Endodermal cell (in vitro differentiated cells): ENCODE measurements at regions not wholly inside any gene's neighbourhood (a gene's known extent, or its start where the extent isn't known, plus 50 kb on each side); places are given as distances from the start of the nearest gene placed in this dataset.

ENCODE experiments used
- DNase-seq: peaks from one replicate; pipeline ENCODE4 v3.0.0-alpha.2; 2017
- H3K27ac ChIP-seq: 2 replicates; pipeline ENCODE4 v1.5.1; 2013; ENCODE audit warnings: mild to moderate bottlenecking, low read depth, low read length, moderate library complexity
- H3K27me3 ChIP-seq: 2 replicates; pipeline ENCODE4 v1.6.1; 2013; ENCODE audit warnings: mild to moderate bottlenecking, low read length, moderate library complexity; ENCODE audit not compliant: insufficient read depth, control insufficient read depth, poor library complexity, severe bottlenecking
- H3K36me3 ChIP-seq: 2 replicates; pipeline ENCODE4 v1.7.0; 2013; ENCODE audit warnings: mild to moderate bottlenecking, low read length, moderate library complexity; ENCODE audit not compliant: control insufficient read depth, insufficient read depth
- H3K4me1 ChIP-seq: one replicate; pipeline ENCODE4 v1.7.0; 2013; ENCODE audit warnings: low read length; ENCODE audit not compliant: control insufficient read depth, insufficient read depth
- H3K4me3 ChIP-seq: 2 replicates; pipeline ENCODE4 v1.5.1; 2013; ENCODE audit warnings: mild to moderate bottlenecking, low read length, moderate library complexity
- H3K9ac ChIP-seq: 2 replicates; pipeline ENCODE4 v1.6.1; 2013; ENCODE audit warnings: mild to moderate bottlenecking, low read length, moderate library complexity; ENCODE audit not compliant: poor library complexity, severe bottlenecking; ENCODE audit errors: extremely low read depth
- H3K9me3 ChIP-seq: 2 replicates; pipeline ENCODE4 v1.6.1; 2013; ENCODE audit warnings: mild to moderate bottlenecking, low read length, moderate library complexity; ENCODE audit not compliant: control insufficient read depth
- H3K27ac Mint-ChIP-seq: 2 replicates; pipeline ENCODE4 v1.8.0; 2020; ENCODE audit warnings: mixed read lengths
- H3K27me3 Mint-ChIP-seq: 2 replicates; pipeline ENCODE4 v1.8.0; 2021; ENCODE audit warnings: mild to moderate bottlenecking, mixed read lengths; ENCODE audit not compliant: insufficient read depth
- H3K36me3 Mint-ChIP-seq: 2 replicates; pipeline ENCODE4 v1.8.0; 2020; ENCODE audit warnings: low read depth, mixed read lengths
- H3K4me1 Mint-ChIP-seq: 2 replicates; pipeline ENCODE4 v1.8.0; 2020; ENCODE audit warnings: mixed read lengths
- H3K4me3 Mint-ChIP-seq: 2 replicates; pipeline ENCODE4 v1.8.0; 2020; ENCODE audit warnings: mild to moderate bottlenecking, moderate library complexity, mixed read lengths
- H3K9me3 Mint-ChIP-seq: 2 replicates; pipeline ENCODE4 v1.8.0; 2020; ENCODE audit warnings: mild to moderate bottlenecking, mixed read lengths
- CTCF ChIP-seq: fragments of 200-600 bp; sonication (generic); conservative IDR thresholded peaks from 2 replicates; pipeline ENCODE4 v1.5.0; 2021; ENCODE audit warnings: antibody characterized with exemption, mild to moderate bottlenecking
- WGBS, 2 experiments: methylation state at CpG; one replicate each; pipeline versions ENCODE4 v1.1.5 to v1.1.7; 2013; ENCODE audit warnings: missing lambda C conversion rate in 2 of 2, mixed read lengths in 1 of 2; ENCODE audit not compliant: insufficient coverage in 1 of 2, insufficient read length in 1 of 2; 5-methylcytosine and 5-hydroxymethylcytosine counted together

- no peaks in the 10 kb centered on the region for H3K27me3 ChIP-seq
- DNase-seq = no peak
- H3K4me1 ChIP-seq = no peaks in the 10 kb centered on the region
- Mint-ChIP-seq H3K9me3 (no peaks in the 10 kb centered on the region), H3K4me3 (no peak overlapping the region), H3K4me1 (no peaks in the 10 kb centered on the region), H3K36me3 (no peaks in the 10 kb centered on the region), H3K27ac (no peak overlapping the region), H3K27me3 (no peaks in the 10 kb centered on the region)
- no peaks in the 10 kb centered on the region for H3K9me3 ChIP-seq
- 92 to 96% methylated on average over 2 to 4 of the region's 4 CpGs for WGBS, 2 experiments
- H3K27ac ChIP-seq = no peak overlapping the region
- TF ChIP-seq CTCF = no peak
- no peak overlapping the region for H3K4me3 ChIP-seq
- H3K9ac ChIP-seq = no peak overlapping the region
- no peaks in the 10 kb centered on the region for H3K36me3 ChIP-seq
These were observed 202.8 kb upstream of the PRSS1 start for GRCh38 chr7:142546452-142546851.

GRCh38 chr7:142542942-142543341 lies 206.3 kb upstream of the PRSS1 start:
- no peak for DNase-seq
- H3K36me3 ChIP-seq = no peaks in the 10 kb centered on the region
- H3K27me3 Mint-ChIP-seq = no peaks in the 10 kb centered on the region
- 81 to 83% methylated on average over 1 to 2 of the region's 2 CpGs for WGBS, 2 experiments
- H3K27ac ChIP-seq = no peak overlapping the region
- no peaks in the 10 kb centered on the region for H3K9me3 Mint-ChIP-seq
- H3K36me3 Mint-ChIP-seq = no peaks in the 10 kb centered on the region
- H3K27me3 ChIP-seq = no peaks in the 10 kb centered on the region
- no peak overlapping the region for H3K4me3 Mint-ChIP-seq
- no peak overlapping the region for H3K27ac Mint-ChIP-seq
- H3K4me3 ChIP-seq = no peak overlapping the region
- H3K9ac ChIP-seq = no peak overlapping the region
- no peaks in the 10 kb centered on the region for H3K4me1 ChIP-seq
- TF ChIP-seq CTCF = no peak
- H3K4me1 Mint-ChIP-seq = no peaks in the 10 kb centered on the region
- no peaks in the 10 kb centered on the region for H3K9me3 ChIP-seq

GRCh38 chr7:142542105-142542504 lies 207.2 kb upstream of the PRSS1 start:
- TF ChIP-seq CTCF = no peak
- no peak overlapping the region for H3K27ac ChIP-seq
- no peaks in the 10 kb centered on the region for H3K27me3 Mint-ChIP-seq
- H3K27ac Mint-ChIP-seq = no peak overlapping the region
- 92% methylated on average over 1 of the region's 1 CpG; no CpG with 5 or more reads in 1 of the 2 experiments for WGBS, 2 experiments
- H3K9ac ChIP-seq = no peak overlapping the region
- no peaks in the 10 kb centered on the region for H3K4me1 ChIP-seq
- no peak overlapping the region for H3K4me3 ChIP-seq
- H3K36me3 ChIP-seq = no peaks in the 10 kb centered on the region
- no peaks in the 10 kb centered on the region for H3K9me3 Mint-ChIP-seq
- H3K4me1 Mint-ChIP-seq = no peaks in the 10 kb centered on the region
- DNase-seq = no peak
- H3K9me3 ChIP-seq = no peaks in the 10 kb centered on the region
- no peaks in the 10 kb centered on the region for H3K27me3 ChIP-seq
- no peak overlapping the region for H3K4me3 Mint-ChIP-seq
- no peaks in the 10 kb centered on the region for H3K36me3 Mint-ChIP-seq
